ENCODE measurements at regions not wholly inside any gene's neighbourhood (a gene's known extent, or its start where the extent isn't known, plus 50 kb on each side); places are given as distances from the start of the nearest gene placed in this dataset.

GRCh38 chr7:41878309-41879295 lies 175.7 kb upstream of the INHBA start:
- DNase-seq (ENCODE audit: low read depth), result peak; percentile 66

GRCh38 chr7:41877118-41877517 lies 174.2 kb upstream of the INHBA start:
- DNase-seq (ENCODE audit: low read depth), result no peak

- DNase-seq (ENCODE audit: low read depth), result no peak
Measured at GRCh38 chr7:41875513-41875912, 172.6 kb upstream of the INHBA start.

GRCh38 chr7:41874201-41874785 lies 171.4 kb upstream of the INHBA start:
- peak; percentile 6 for DNase-seq (ENCODE audit: low read depth)

GRCh38 chr7:41873741-41874140 lies 170.9 kb upstream of the INHBA start:
- DNase-seq (ENCODE audit: low read depth), result peak; percentile 80

- peak; percentile 18 for DNase-seq (ENCODE audit: low read depth)
Measured at GRCh38 chr7:41872966-41873365, 170.1 kb upstream of the INHBA start.

GRCh38 chr7:41870461-41871138 lies 167.7 kb upstream of the INHBA start:
- peak; percentile 18 for DNase-seq (ENCODE audit: low read depth)

GRCh38 chr7:41869997-41870396 lies 167.1 kb upstream of the INHBA start:
- peak; percentile 67 for DNase-seq (ENCODE audit: low read depth)

GRCh38 chr7:41869596-41869995 lies 166.7 kb upstream of the INHBA start:
- peak; percentile 56 for DNase-seq (ENCODE audit: low read depth)

GRCh38 chr7:41869091-41869490 lies 166.2 kb upstream of the INHBA start:
- peak; percentile 74 for DNase-seq (ENCODE audit: low read depth)

GRCh38 chr7:41867639-41868280 lies 164.9 kb upstream of the INHBA start:
- DNase-seq (ENCODE audit: low read depth), result no peak

GRCh38 chr7:41862261-41862660 lies 159.4 kb upstream of the INHBA start:
- DNase-seq (ENCODE audit: low read depth), result peak; percentile 45

GRCh38 chr7:41861642-41862041 lies 158.8 kb upstream of the INHBA start:
- DNase-seq (ENCODE audit: low read depth), result no peak

- DNase-seq (ENCODE audit: low read depth), result peak; percentile 60
Measured at GRCh38 chr7:41858201-41858600, 155.3 kb upstream of the INHBA start.

- DNase-seq (ENCODE audit: low read depth), result peak; percentile 16
Measured at GRCh38 chr7:41855798-41856197, 152.9 kb upstream of the INHBA start.

- no peak for DNase-seq (ENCODE audit: low read depth)
Measured at GRCh38 chr7:41847606-41848005, 144.7 kb upstream of the INHBA start.

- no peak for DNase-seq (ENCODE audit: low read depth)
Measured at GRCh38 chr7:41847151-41847550, 144.3 kb upstream of the INHBA start.

GRCh38 chr7:41842956-41843355 lies 140.1 kb upstream of the INHBA start:
- DNase-seq (ENCODE audit: low read depth), result no peak

- no peak for DNase-seq (ENCODE audit: low read depth)
Measured at GRCh38 chr7:41837916-41838315, 135.0 kb upstream of the INHBA start.

GRCh38 chr7:41835976-41836530 lies 133.2 kb upstream of the INHBA start:
- no peak for DNase-seq (ENCODE audit: low read depth)

- DNase-seq (ENCODE audit: low read depth), result peak; percentile 34
Measured at GRCh38 chr7:41834805-41835694, 132.2 kb upstream of the INHBA start.
